NB4 (cell line): ENCODE measurements at regions not wholly inside any gene's neighbourhood (a gene's known extent, or its start where the extent isn't known, plus 50 kb on each side); places are given as distances from the start of the nearest gene placed in this dataset.

ENCODE experiments used
- DNase-seq: peaks from one replicate; pipeline ENCODE4 v3.0.0; 2010; ENCODE audit warnings: low read depth
- H3K4me3 ChIP-seq: one replicate; pipeline ENCODE4 v1.5.1; 2011; ENCODE audit warnings: mild to moderate bottlenecking, low read depth, low read length, moderate library complexity
- MYC ChIP-seq: IDR thresholded peaks from 2 replicates; pipeline ENCODE4 v1.6.1; 2011; ENCODE audit warnings: low read depth, low read length
- POLR2A ChIP-seq: IDR thresholded peaks from 2 replicates; pipeline ENCODE4 v1.6.1; 2011; ENCODE audit warnings: mild to moderate bottlenecking; ENCODE audit not compliant: insufficient read length; ENCODE audit errors: extremely low read depth
- TF ChIP-seq, protein P1 (sequence below): IDR thresholded peaks from one replicate; pipeline ENCODE4 v1.5.1; 2012; ENCODE audit warnings: low read depth, low read length
- TF ChIP-seq, protein P2 (sequence below): IDR thresholded peaks from 2 replicates; pipeline ENCODE4 v1.6.1; 2011; ENCODE audit warnings: low read depth, low read length

DNA sequence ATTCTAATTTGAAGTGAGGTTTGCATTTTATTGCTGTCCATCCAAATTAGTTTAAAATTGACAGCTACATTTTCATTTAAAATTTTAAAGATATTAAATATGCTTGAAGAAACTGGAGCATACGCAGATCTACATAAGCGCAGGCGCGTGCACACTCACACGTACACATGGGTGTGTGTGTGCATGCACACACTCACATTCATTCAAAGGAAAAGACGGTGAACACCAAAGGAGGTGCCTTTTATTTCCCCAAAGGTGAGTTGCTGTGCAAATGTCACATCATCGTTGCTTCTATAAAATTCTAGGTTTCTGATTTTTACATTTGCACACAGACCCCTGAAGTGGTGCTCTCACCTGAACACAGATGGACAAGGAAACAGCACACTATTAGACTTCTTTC is 194.2 kb downstream of the GRB14 start:
- DNase-seq = no peak
- TF ChIP-seq, protein P1, sequence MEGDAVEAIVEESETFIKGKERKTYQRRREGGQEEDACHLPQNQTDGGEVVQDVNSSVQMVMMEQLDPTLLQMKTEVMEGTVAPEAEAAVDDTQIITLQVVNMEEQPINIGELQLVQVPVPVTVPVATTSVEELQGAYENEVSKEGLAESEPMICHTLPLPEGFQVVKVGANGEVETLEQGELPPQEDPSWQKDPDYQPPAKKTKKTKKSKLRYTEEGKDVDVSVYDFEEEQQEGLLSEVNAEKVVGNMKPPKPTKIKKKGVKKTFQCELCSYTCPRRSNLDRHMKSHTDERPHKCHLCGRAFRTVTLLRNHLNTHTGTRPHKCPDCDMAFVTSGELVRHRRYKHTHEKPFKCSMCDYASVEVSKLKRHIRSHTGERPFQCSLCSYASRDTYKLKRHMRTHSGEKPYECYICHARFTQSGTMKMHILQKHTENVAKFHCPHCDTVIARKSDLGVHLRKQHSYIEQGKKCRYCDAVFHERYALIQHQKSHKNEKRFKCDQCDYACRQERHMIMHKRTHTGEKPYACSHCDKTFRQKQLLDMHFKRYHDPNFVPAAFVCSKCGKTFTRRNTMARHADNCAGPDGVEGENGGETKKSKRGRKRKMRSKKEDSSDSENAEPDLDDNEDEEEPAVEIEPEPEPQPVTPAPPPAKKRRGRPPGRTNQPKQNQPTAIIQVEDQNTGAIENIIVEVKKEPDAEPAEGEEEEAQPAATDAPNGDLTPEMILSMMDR = no peak
- TF ChIP-seq POLR2A (no peak), MYC (no peak)
- H3K4me3 ChIP-seq = no peak overlapping the region

DNA sequence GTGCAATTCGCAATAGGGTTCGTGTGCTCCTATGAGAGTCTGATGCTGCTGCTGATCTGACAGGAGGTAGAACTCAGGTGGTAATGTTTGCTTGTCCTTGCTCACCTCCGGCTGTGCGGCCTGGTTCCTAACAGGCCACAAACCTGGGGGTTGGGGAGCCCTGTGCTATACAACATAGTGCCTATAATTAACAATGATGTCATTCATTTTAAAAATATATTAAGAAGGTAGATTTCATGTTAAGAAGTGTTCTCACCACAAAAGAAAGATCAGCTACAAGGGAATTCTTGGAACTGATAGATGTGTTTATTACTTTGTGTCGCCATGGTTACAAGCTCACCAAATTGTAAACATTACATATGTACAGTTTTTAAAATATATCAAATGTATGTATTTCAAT is 200.5 kb downstream of the GRB14 start:
- no peak for DNase-seq
- TF ChIP-seq POLR2A (no peak), MYC (no peak)
- TF ChIP-seq, protein P2, sequence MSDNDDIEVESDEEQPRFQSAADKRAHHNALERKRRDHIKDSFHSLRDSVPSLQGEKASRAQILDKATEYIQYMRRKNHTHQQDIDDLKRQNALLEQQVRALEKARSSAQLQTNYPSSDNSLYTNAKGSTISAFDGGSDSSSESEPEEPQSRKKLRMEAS = no peak
- TF ChIP-seq, protein P1 = no peak
- no peak overlapping the region for H3K4me3 ChIP-seq

DNA sequence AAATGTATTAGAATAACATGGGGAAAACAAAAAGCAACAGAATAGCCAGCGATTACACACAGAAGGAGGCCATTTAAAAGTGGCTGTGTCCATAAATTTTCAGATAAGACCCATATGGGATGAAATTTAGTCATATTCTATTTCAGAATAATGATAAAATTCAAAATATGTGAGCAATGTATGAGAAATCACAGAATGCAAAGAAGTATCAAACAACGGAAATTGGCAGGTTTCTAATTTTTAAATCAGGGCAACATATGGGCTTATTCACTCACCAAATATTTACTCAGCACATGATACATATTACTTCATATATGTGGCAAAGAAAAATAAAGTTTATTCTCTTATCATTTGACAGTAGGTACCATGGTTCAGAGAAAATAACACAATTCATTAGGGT is 208.5 kb downstream of the GRB14 start:
- no peak for DNase-seq
- TF ChIP-seq, protein P2 = no peak
- TF ChIP-seq POLR2A (no peak), MYC (no peak)
- TF ChIP-seq, protein P1 = no peak
- no peak overlapping the region for H3K4me3 ChIP-seq

DNA sequence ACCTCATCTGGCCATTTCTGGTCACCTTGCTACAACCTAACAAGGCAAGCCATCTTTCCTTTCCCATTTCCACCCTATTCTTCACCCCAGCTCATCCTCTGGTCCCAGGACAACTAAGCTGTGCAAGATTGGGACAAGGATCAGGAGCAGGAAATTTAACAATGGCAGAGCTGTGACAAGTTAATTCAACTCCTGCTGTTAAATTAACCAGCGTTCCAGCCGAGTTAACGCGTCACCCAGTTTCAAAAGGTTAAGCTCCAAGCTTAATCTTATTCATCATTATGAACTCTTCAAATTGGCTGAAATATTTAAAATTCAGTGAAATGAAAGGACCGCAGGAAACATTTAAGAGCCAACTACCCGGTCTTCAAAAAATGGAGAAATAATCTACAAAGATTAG is 231.9 kb downstream of the GRB14 start:
- no peak for DNase-seq
- H3K4me3 ChIP-seq = no peak overlapping the region
- TF ChIP-seq POLR2A (no peak), MYC (no peak)

DNA sequence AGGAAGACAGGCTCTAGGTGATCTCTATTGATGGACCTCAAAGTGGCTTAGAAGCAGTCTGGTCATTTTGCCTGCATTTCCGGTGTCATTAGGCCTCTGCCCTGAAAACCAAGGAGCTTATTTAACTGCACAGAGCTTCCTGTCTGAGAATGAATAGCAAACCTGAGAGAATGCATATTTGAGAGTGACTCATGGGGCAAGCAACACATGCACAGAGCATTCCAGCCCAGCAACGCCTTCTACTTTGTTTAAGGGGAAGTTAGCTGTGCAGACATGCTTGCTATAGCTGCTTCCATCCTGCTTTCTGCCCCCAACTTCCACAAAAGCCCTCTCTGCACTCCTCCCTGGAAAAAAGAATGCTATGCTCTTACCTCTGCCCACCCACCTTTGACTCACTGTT is 232.8 kb downstream of the GRB14 start:
- DNase-seq = peak; percentile 45
- TF ChIP-seq, protein P1 = no peak
- no peak for TF ChIP-seq POLR2A
- no peak for TF ChIP-seq MYC
- TF ChIP-seq, protein P2 = no peak; the same call in 1 of the 2 replicates
- H3K4me3 ChIP-seq = no peak overlapping the region

DNA sequence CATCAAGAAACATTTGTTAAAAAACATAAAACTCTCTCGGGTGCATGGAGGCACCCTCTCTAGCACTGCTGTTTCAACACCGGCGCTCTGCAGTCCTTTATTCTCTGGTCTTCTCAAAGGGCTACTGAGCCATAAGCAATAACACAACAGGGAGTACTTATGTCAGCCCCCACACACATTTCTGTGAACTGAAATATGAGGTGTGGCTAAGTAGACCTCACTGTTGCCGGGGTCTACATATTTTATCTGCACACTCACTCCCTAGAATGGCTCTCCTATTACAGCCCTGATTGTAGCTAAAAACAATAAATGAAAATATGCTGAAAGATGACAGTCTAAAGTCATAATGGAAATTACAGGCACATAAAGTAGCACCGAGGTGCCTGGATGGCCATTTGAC is 235.1 kb downstream of the GRB14 start:
- DNase-seq = no peak
- no peak overlapping the region for H3K4me3 ChIP-seq
- TF ChIP-seq, protein P2 = no peak
- TF ChIP-seq, protein P1 = no peak
- TF ChIP-seq MYC (no peak), POLR2A (no peak)

DNA sequence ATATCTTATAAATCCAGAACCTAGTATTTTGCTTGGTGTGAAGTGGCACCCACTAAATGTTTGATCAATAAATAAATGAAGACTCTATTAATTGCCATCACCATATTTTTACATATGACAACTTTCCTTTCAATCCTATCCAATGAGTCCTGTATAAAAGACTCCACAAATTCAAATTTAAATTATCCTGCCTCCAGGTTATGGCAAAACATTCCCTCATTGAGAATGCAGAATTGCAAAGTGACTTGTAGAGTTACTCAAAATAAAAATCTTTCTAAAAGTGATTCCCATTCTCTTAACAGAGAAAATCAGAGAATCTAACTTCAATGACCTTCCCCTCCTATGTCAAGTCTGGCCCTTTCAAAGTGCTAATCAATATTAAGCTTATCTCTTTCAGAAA is 236.8 kb downstream of the GRB14 start:
- TF ChIP-seq, protein P1 = no peak
- TF ChIP-seq MYC (no peak), POLR2A (no peak)
- TF ChIP-seq, protein P2 = no peak
- no peak overlapping the region for H3K4me3 ChIP-seq
- no peak for DNase-seq
